ENCODE measurements at regions not wholly inside any gene's neighbourhood (a gene's known extent, or its start where the extent isn't known, plus 50 kb on each side); places are given as distances from the start of the nearest gene placed in this dataset.

DNA sequence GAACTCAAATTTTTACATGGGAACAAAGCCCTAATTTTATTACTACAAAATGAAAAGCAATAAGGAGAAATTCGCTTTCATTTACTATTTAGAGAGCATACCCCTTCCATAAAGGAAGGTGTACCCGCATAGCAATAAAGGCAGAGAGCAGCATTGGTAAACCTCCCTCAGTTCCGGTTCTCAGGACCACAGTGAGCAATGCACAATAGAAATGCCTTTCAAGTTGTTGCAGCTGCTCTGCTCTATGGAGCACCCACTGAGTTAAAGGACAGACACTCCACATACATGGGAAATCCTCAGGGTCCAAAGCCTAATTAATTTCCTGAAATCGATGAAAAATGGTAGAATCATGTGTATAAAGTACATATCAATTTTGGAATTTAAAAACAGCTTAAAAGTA, 89.9 kb upstream of the MPDZ start:
- TF ChIP-seq, protein P1, sequence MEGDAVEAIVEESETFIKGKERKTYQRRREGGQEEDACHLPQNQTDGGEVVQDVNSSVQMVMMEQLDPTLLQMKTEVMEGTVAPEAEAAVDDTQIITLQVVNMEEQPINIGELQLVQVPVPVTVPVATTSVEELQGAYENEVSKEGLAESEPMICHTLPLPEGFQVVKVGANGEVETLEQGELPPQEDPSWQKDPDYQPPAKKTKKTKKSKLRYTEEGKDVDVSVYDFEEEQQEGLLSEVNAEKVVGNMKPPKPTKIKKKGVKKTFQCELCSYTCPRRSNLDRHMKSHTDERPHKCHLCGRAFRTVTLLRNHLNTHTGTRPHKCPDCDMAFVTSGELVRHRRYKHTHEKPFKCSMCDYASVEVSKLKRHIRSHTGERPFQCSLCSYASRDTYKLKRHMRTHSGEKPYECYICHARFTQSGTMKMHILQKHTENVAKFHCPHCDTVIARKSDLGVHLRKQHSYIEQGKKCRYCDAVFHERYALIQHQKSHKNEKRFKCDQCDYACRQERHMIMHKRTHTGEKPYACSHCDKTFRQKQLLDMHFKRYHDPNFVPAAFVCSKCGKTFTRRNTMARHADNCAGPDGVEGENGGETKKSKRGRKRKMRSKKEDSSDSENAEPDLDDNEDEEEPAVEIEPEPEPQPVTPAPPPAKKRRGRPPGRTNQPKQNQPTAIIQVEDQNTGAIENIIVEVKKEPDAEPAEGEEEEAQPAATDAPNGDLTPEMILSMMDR (IDR thresholded peaks at IDR 0.05): no peak
- no peak for TF ChIP-seq POLR2A (IDR thresholded peaks at IDR 0.05)

Measured in uterus (tissue), 2 donors.